ENCODE measurements at regions not wholly inside any gene's neighbourhood (a gene's known extent, or its start where the extent isn't known, plus 50 kb on each side); places are given as distances from the start of the nearest gene placed in this dataset.

DNA sequence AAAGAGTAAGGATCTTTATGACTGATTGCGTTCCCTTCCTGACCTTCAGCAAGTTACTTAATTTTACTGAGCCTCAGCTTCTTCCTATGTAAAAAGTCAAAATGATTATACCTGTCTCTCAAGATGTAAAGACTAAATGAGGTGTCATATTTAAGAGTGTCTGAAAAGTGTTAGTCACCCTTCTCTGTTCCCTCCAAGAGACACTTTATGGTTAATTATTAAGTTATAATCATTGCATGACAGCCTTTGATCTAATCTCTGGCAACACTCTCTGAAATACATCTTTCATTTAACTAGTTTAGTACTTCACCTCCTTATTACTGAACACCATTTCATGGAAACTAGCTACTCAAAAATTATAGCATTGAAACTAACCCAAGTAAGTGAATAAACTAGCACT lies 54.8 kb downstream of the BMAL2 start:
- Histone ChIP-seq H3K36me3 (no peaks in the 10 kb centered on the region), H3K4me1 (no peaks in the 10 kb centered on the region), H3K9me3 (no peaks in the 10 kb centered on the region), H3K27me3 (no peaks in the 10 kb centered on the region), H3K27ac (no peak overlapping the region), H3K4me3 (no peak overlapping the region)
- intact Hi-C loops (cut with DNase I; ENCODE audit: low total_unique reads) (no loop called here), in situ Hi-C loops (cut with MboI; ENCODE audit: low sequenced_read_pairs in 4 of 4) (no loop called here)
- ATAC-seq (no peak), DNase-seq (no peak)
- TF ChIP-seq POLR2A (IDR thresholded peaks at IDR 0.05) = no peak
- TF ChIP-seq, protein P1, sequence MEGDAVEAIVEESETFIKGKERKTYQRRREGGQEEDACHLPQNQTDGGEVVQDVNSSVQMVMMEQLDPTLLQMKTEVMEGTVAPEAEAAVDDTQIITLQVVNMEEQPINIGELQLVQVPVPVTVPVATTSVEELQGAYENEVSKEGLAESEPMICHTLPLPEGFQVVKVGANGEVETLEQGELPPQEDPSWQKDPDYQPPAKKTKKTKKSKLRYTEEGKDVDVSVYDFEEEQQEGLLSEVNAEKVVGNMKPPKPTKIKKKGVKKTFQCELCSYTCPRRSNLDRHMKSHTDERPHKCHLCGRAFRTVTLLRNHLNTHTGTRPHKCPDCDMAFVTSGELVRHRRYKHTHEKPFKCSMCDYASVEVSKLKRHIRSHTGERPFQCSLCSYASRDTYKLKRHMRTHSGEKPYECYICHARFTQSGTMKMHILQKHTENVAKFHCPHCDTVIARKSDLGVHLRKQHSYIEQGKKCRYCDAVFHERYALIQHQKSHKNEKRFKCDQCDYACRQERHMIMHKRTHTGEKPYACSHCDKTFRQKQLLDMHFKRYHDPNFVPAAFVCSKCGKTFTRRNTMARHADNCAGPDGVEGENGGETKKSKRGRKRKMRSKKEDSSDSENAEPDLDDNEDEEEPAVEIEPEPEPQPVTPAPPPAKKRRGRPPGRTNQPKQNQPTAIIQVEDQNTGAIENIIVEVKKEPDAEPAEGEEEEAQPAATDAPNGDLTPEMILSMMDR (IDR thresholded peaks at IDR 0.05 in 4 of 5, conservative IDR thresholded peaks at IDR 0.05 in 1 of 5) = no peak

DNA sequence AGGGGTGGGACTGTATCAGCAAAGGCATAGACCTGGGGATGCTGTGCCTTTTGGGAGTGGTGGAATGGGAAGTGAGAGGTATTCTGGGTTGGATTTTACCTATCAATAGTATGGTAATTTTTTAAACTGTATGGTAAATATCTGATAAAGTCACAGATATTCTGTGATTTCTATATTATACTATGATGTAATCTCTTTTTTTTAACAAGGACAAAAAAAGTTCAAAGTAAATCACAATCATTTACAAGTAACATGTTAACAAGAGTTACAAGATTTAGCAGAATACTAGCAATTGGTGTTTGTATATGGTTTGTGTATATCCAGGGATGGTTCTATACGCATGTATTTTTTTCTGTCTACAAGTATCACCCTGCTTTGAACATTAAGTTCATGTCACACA lies 56.0 kb downstream of the BMAL2 start:
- no peaks in the 10 kb centered on the region for H3K4me1 ChIP-seq
- no peak for TF ChIP-seq POLR2A (IDR thresholded peaks at IDR 0.05)
- TF ChIP-seq, protein P1 (IDR thresholded peaks at IDR 0.05 in 4 of 5, conservative IDR thresholded peaks at IDR 0.05 in 1 of 5) = no peak
- in situ Hi-C loops (cut with MboI; ENCODE audit: low sequenced_read_pairs in 4 of 4) = no loop called here
- no peaks in the 10 kb centered on the region for H3K9me3 ChIP-seq
- no peak overlapping the region for H3K27ac ChIP-seq
- intact Hi-C loops (cut with DNase I; ENCODE audit: low total_unique reads) = no loop called here
- H3K4me3 ChIP-seq = no peak overlapping the region
- no peaks in the 10 kb centered on the region for H3K27me3 ChIP-seq
- H3K36me3 ChIP-seq = no peaks in the 10 kb centered on the region
- DNase-seq (no peak), ATAC-seq (no peak)

DNA sequence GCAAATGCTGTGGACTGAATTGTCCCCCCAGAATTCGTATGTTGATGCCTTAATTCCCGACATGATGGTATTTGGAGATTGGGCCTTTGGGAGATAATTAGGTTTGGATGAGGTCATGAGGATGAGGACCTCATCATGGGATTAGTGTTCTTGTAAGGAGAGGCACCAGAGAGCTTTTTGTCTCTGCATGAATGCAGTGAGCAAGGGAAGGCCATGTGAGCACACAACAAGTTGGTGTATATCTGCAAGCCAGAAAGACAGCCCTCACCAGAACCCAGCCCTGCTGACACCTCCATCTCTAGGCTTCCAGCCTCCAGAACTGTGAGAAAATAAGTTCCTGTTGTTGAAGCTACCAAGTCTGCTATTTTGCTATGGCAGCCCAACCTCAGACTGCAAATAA lies 51.9 kb upstream of the SMCO2 start:
- no peaks in the 10 kb centered on the region for H3K9me3 ChIP-seq
- in situ Hi-C loops (cut with MboI; ENCODE audit: low sequenced_read_pairs in 4 of 4) = no loop called here
- H3K4me1 ChIP-seq = no peaks in the 10 kb centered on the region
- DNase-seq = no peak
- H3K27ac ChIP-seq = no peak overlapping the region
- intact Hi-C loops (cut with DNase I; ENCODE audit: low total_unique reads) = no loop called here
- no peak overlapping the region for H3K4me3 ChIP-seq
- no peaks in the 10 kb centered on the region for H3K27me3 ChIP-seq
- TF ChIP-seq, protein P1 (IDR thresholded peaks at IDR 0.05 in 4 of 5, conservative IDR thresholded peaks at IDR 0.05 in 1 of 5) = no peak
- no peak for TF ChIP-seq POLR2A (IDR thresholded peaks at IDR 0.05)
- no peak for ATAC-seq
- no peaks in the 10 kb centered on the region for H3K36me3 ChIP-seq

DNA sequence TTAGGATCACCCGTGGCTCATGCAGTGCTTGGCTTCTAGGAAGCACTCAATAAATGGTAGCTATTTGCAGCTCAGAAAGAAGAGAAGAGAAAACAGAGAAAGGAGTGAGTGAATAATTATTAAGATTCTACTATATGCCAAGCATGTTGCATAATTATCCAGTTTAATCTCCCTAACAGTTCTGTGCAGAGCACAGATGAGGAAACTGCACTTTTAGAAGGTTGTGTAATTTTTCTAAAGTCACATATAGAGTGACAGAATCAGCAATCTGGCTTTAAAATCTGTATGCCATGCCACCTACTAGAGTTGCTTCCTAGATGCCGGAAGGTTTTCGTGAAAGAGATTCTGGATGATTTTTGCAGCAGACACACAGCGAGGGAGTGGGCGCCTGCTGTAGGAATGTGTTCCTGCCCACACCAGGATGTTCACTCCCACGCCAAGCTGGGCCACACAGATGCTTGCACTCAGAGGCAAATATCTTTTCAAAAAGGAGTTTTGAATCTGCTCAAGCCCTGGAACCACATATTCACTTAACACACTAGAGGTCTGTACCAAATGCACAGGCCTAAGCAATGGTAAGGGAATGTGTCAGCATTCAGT lies 50.2 kb upstream of the SMCO2 start:
- no peak for DNase-seq
- no peaks in the 10 kb centered on the region for H3K36me3 ChIP-seq
- in situ Hi-C loops (cut with MboI; ENCODE audit: low sequenced_read_pairs in 4 of 4) = no loop called here
- no peak for ATAC-seq
- H3K27me3 ChIP-seq = no peaks in the 10 kb centered on the region
- no peak overlapping the region for H3K27ac ChIP-seq
- TF ChIP-seq, protein P1 (IDR thresholded peaks at IDR 0.05 in 4 of 5, conservative IDR thresholded peaks at IDR 0.05 in 1 of 5) = no peak
- no peak for TF ChIP-seq POLR2A (IDR thresholded peaks at IDR 0.05)
- no peaks in the 10 kb centered on the region for H3K9me3 ChIP-seq
- no peaks in the 10 kb centered on the region for H3K4me1 ChIP-seq
- no peak overlapping the region for H3K4me3 ChIP-seq
- intact Hi-C loops (cut with DNase I; ENCODE audit: low total_unique reads) = no loop called here
